ELF-1 (cell line): ENCODE measurements at regions not wholly inside any gene's neighbourhood (a gene's known extent, or its start where the extent isn't known, plus 50 kb on each side); places are given as distances from the start of the nearest gene placed in this dataset.
"Not testable (repeated sequence)": the region's sequence is repeated elsewhere in the genome, so short reads cannot be mapped to it uniquely, and the experiment has no call there.

ENCODE experiments used
- DNase-seq: peaks from one replicate; pipeline ENCODE4 v3.0.0-alpha.2; 2016; ENCODE audit warnings: low read depth, low spot score

GRCh38 chr5:57396701-57397100 lies 85.9 kb downstream of the ACTBL2 start:
- DNase-seq = no peak

GRCh38 chr5:57394421-57395210 lies 88.0 kb downstream of the ACTBL2 start:
- no peak for DNase-seq

GRCh38 chr5:57386958-57387357 lies 95.7 kb downstream of the ACTBL2 start:
- no peak for DNase-seq

- peak; percentile 62 for DNase-seq
These were observed 99.3 kb downstream of the ACTBL2 start for GRCh38 chr5:57383093-57383861.

GRCh38 chr5:57382655-57383054 lies 100.0 kb downstream of the ACTBL2 start:
- no peak for DNase-seq

- no peak for DNase-seq
These were observed 112.2 kb downstream of the ACTBL2 start for GRCh38 chr5:57370376-57370775.

- DNase-seq = no peak
These were observed 114.6 kb downstream of the ACTBL2 start for GRCh38 chr5:57368010-57368409.

GRCh38 chr5:57366744-57367143 lies 115.9 kb downstream of the ACTBL2 start:
- no peak for DNase-seq

GRCh38 chr5:57362951-57363350 lies 119.7 kb downstream of the ACTBL2 start:
- no peak for DNase-seq

- DNase-seq = no peak
These were observed 121.7 kb downstream of the ACTBL2 start for GRCh38 chr5:57360871-57361270.

GRCh38 chr5:57358796-57359592 lies 123.6 kb downstream of the ACTBL2 start:
- no peak for DNase-seq

GRCh38 chr5:57356850-57357249 lies 125.8 kb downstream of the ACTBL2 start:
- DNase-seq = not testable (repeated sequence)

- DNase-seq = no peak
These were observed 133.4 kb downstream of the ACTBL2 start for GRCh38 chr5:57349214-57349613.

GRCh38 chr5:57348376-57349140 lies 134.1 kb downstream of the ACTBL2 start:
- no peak for DNase-seq

GRCh38 chr5:57346328-57346727 lies 136.3 kb downstream of the ACTBL2 start:
- DNase-seq = no peak

GRCh38 chr5:57341380-57341979 lies 141.1 kb downstream of the ACTBL2 start:
- no peak for DNase-seq

- DNase-seq = no peak
These were observed 141.9 kb downstream of the ACTBL2 start for GRCh38 chr5:57340681-57341080.

- DNase-seq = no peak
These were observed 143.1 kb downstream of the ACTBL2 start for GRCh38 chr5:57339521-57339920.

- DNase-seq = no peak
These were observed 143.7 kb downstream of the ACTBL2 start for GRCh38 chr5:57338868-57339340.

GRCh38 chr5:57338068-57338867 lies 144.3 kb downstream of the ACTBL2 start:
- peak; percentile 22 for DNase-seq
